ENCODE measurements at regions not wholly inside any gene's neighbourhood (a gene's known extent, or its start where the extent isn't known, plus 50 kb on each side); places are given as distances from the start of the nearest gene placed in this dataset.
A peak's percentile ranks its signal among the peaks of the same experiment; 100 is the strongest.
"Not testable (repeated sequence)": the region's sequence is repeated elsewhere in the genome, so short reads cannot be mapped to it uniquely, and the experiment has no call there.

- TF ChIP-seq MTERF4 (CRISPR knock-in tag; IDR thresholded peaks at IDR 0.05), result peak; percentile 85; the same call in 1 of the 2 replicates
- peak; percentile 43; the same call in 1 of the 2 replicates for TF ChIP-seq KDM2A (CRISPR knock-in tag; IDR thresholded peaks at IDR 0.05; ENCODE audit: borderline replicate concordance, low read depth)
- TF ChIP-seq ZBTB33 (CRISPR knock-in tag; IDR thresholded peaks at IDR 0.05), result 0 out of 2 replicates have a peak, but pooled peaks have one; percentile 20
- 0 out of 2 replicates have a peak, but pooled peaks have one; percentile 12 for TF ChIP-seq CTCF (CRISPR knock-in tag; IDR thresholded peaks at IDR 0.05)
- peak; percentile 70 for TF ChIP-seq ERF (CRISPR knock-in tag; IDR thresholded peaks at IDR 0.05)
- TF ChIP-seq ZNF607 (CRISPR knock-in tag; IDR thresholded peaks at IDR 0.05; ENCODE audit: borderline replicate concordance), result peak; percentile 55; the same call in 1 of the 2 replicates
- peak; percentile 63; the same call in 1 of the 2 replicates for TF ChIP-seq ZFP91 (CRISPR knock-in tag; IDR thresholded peaks at IDR 0.05; ENCODE audit: borderline replicate concordance)
- peak in 1 of 2 experiments; percentile 27; a peak in 1 of 4 replicates for TF ChIP-seq NR2F1 (CRISPR knock-in tag; IDR thresholded peaks at IDR 0.05)
- TF ChIP-seq POLR2A (IDR thresholded peaks at IDR 0.05; ENCODE audit: insufficient read depth in 1 of 2, low read depth in 2 of 2, low read length in 2 of 2), result peak; percentile 22 to 72; a peak in 3 of 4 replicates
- TF ChIP-seq ZNF619 (CRISPR knock-in tag; IDR thresholded peaks at IDR 0.05), result 0 out of 2 replicates have a peak, but pooled peaks have one; percentile 66
- peak; percentile 85 for TF ChIP-seq CREM (IDR thresholded peaks at IDR 0.05)
- not testable (repeated sequence) for TF ChIP-seq CREM (CRISPR knock-in tag; IDR thresholded peaks at IDR 0.05)
- TF ChIP-seq POLR2G (IDR thresholded peaks at IDR 0.05; ENCODE audit: low read depth, low read length), result peak; percentile 83
- peak; percentile 71 for TF ChIP-seq GMEB1 (CRISPR knock-in tag; IDR thresholded peaks at IDR 0.05; ENCODE audit: borderline replicate concordance)
- TF ChIP-seq ZNF687 (CRISPR knock-in tag; IDR thresholded peaks at IDR 0.05), result peak; percentile 79
Measured at GRCh38 chr7:65770473-65771225, 102.2 kb upstream of the VKORC1L1 start (continued).
